Gastroesophageal sphincter (tissue), 3 donors: ENCODE measurements at regions not wholly inside any gene's neighbourhood (a gene's known extent, or its start where the extent isn't known, plus 50 kb on each side); places are given as distances from the start of the nearest gene placed in this dataset.

Source experiments
- POLR2A ChIP-seq, 2 donors: fragments of 450-650 bp; IDR thresholded peaks; one replicate each; pipeline ENCODE4 v1.6.1; 2017; ENCODE audit warnings: antibody characterized with exemption in 2 of 2, mild to moderate bottlenecking in 2 of 2, moderate library complexity in 1 of 2
- TF ChIP-seq, protein P1 (sequence below), 4 experiments: fragments of 200-600 bp in 2 of 4; fragments of 450-650 bp in 2 of 4; sonication (generic) in 1 of 4; IDR thresholded peaks; one replicate each; pipeline ENCODE4 v1.5.1; 2017 to 2019; ENCODE audit warnings: antibody characterized with exemption in 4 of 4, mild to moderate bottlenecking in 2 of 4, moderate library complexity in 2 of 4

DNA sequence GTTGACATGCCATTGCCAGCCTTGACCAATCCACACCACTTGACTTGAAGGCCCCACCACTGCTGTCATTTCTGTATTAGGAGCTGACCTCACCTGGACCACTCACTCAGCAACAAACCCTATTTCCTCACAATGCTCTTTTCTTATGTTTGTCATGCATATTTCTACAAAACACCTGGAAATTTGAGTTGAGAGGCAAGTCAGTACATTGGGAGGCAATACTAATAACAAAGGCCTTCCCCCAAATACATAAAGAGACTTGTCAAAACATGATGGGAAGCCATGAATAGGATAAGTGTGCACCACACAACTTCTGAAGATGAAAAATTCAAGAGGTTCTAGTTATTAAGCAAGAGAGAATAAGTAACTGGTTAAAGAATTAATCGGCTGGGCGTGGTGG, 77.9 kb upstream of the POU2AF2 start:
- TF ChIP-seq, protein P1, sequence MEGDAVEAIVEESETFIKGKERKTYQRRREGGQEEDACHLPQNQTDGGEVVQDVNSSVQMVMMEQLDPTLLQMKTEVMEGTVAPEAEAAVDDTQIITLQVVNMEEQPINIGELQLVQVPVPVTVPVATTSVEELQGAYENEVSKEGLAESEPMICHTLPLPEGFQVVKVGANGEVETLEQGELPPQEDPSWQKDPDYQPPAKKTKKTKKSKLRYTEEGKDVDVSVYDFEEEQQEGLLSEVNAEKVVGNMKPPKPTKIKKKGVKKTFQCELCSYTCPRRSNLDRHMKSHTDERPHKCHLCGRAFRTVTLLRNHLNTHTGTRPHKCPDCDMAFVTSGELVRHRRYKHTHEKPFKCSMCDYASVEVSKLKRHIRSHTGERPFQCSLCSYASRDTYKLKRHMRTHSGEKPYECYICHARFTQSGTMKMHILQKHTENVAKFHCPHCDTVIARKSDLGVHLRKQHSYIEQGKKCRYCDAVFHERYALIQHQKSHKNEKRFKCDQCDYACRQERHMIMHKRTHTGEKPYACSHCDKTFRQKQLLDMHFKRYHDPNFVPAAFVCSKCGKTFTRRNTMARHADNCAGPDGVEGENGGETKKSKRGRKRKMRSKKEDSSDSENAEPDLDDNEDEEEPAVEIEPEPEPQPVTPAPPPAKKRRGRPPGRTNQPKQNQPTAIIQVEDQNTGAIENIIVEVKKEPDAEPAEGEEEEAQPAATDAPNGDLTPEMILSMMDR (IDR thresholded peaks at IDR 0.05) = no peak
- TF ChIP-seq POLR2A (IDR thresholded peaks at IDR 0.05) = no peak
